Aorta (tissue), 5 donors: ENCODE measurements at regions not wholly inside any gene's neighbourhood (a gene's known extent, or its start where the extent isn't known, plus 50 kb on each side); places are given as distances from the start of the nearest gene placed in this dataset.

Source experiments
- ATAC-seq: fragments of 200-7000 bp; cut with Tn5 transposase; one replicate; pipeline ENCODE4 v1.9.1; 2022; ENCODE audit warnings: moderate library complexity; ENCODE audit not compliant: low FRiP score
- DNase-seq, 2 donors: peaks; one replicate each; pipeline ENCODE4 v3.0.0-alpha.2; 2020
- H3K27ac ChIP-seq, 2 donors: one replicate each; pipeline ENCODE4 v1.5.1; 2013; ENCODE audit warnings: low read length in 2 of 2, mild to moderate bottlenecking in 2 of 2, moderate library complexity in 2 of 2, control low read depth in 1 of 2, inconsistent platforms in 1 of 2, low read depth in 1 of 2
- H3K27me3 ChIP-seq, 2 donors: one replicate each; pipeline ENCODE4 v1.6.1; 2013; ENCODE audit warnings: control low read depth in 1 of 2, low read length in 1 of 2, mild to moderate bottlenecking in 1 of 2, moderate library complexity in 1 of 2; ENCODE audit not compliant: insufficient read depth in 2 of 2, control insufficient read depth in 1 of 2
- H3K36me3 ChIP-seq, 2 donors: one replicate each; pipeline ENCODE4 v1.6.1; 2013; ENCODE audit warnings: control low read depth in 1 of 2, low read length in 1 of 2, mild to moderate bottlenecking in 1 of 2; ENCODE audit not compliant: insufficient read depth in 2 of 2, control insufficient read depth in 1 of 2
- H3K4me1 ChIP-seq, 2 donors: one replicate each; pipeline ENCODE4 v1.6.1; 2013; ENCODE audit warnings: low read length in 2 of 2, control low read depth in 1 of 2, mild to moderate bottlenecking in 1 of 2, moderate library complexity in 1 of 2; ENCODE audit not compliant: insufficient read depth in 2 of 2, control insufficient read depth in 1 of 2
- H3K4me3 ChIP-seq, 2 donors: one replicate each; pipeline ENCODE4 v1.5.1; 2013; ENCODE audit warnings: low read length in 2 of 2, control low read depth in 1 of 2, mild to moderate bottlenecking in 1 of 2
- H3K9me3 ChIP-seq: one replicate; pipeline ENCODE4 v1.6.1; 2013; ENCODE audit warnings: mild to moderate bottlenecking, low read length; ENCODE audit not compliant: control insufficient read depth
- WGBS, 2 donors: extraction: QIAGEN DNeasy Blood & Tissue Kit; methylation state at CpG; one replicate each; pipeline ENCODE4 v1.1.7; 2013; 5-methylcytosine and 5-hydroxymethylcytosine counted together
- intact Hi-C, 2 donors: fragments of 100-400 bp; cut with DNase I; formaldehyde crosslinking; loops; one replicate each; pipeline versions ENCODE4 v1.14.2 to v1.15.0; 2022
- donor health status: healthy with polysubstance abuse.
- donor health status: Bipolar disorder and iron deficiency.
- donor health status: DM: no; HTN: no; CAD: no.
- donor health status: DM: no; HTN: no; CAD: no.
- donor health status: DM: yes; HTN: yes; CAD: no.

DNA sequence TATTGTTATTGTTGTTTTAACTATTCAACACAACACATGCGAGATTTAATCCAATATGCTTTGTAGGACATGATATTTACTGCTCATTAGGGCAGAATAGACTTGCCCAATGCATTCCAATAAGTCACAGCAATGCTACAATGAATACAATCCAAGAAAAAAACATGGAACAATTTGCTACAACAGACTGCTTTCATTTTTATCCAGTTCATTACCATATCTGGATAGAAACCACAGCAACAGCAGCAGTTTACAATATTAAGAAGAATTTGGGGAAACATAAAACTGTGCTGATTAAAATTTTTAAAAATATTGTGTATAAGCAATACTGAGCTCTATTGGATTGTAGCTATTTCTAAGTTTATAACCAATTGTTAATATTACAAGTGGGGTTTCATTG, 833.0 kb downstream of the DIAPH3 start:
- no peaks in the 10 kb centered on the region for H3K27me3 ChIP-seq

DNA sequence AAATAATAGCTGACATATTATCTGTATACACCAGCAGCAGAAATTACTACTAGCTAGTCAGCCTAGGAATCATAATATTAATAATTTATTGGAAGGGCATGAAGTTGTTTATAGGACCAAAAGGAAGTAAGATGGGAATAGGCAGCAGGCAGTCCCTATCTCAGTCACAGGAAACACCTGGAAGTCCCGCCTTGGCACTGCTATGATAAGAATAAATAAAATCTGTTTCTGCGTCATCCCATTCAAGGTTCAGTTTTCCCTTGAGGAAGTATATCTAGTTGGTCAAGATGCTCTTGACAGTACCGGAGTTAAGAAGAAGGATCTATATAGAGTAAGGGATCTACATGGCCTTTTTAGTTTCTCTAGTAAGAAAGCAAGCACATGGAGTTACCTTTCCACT, 830.8 kb downstream of the DIAPH3 start:
- Histone ChIP-seq H3K4me3 (no peak overlapping the region), H3K36me3 (no peaks in the 10 kb centered on the region), H3K27ac (no peak overlapping the region), H3K9me3 (no peaks in the 10 kb centered on the region), H3K4me1 (no peaks in the 10 kb centered on the region), H3K27me3 (no peaks in the 10 kb centered on the region)
- no peak for ATAC-seq
- intact Hi-C loops: no loop called here
- 92 to 96% methylated on average over 3 of the region's 3 CpGs for WGBS, 2 donors
- DNase-seq: no peak

More for the DNA sequence above, 833.0 kb downstream of the DIAPH3 start:
- Histone ChIP-seq H3K4me1 (no peaks in the 10 kb centered on the region), H3K9me3 (no peaks in the 10 kb centered on the region), H3K27ac (no peak overlapping the region), H3K36me3 (no peaks in the 10 kb centered on the region), H3K4me3 (no peak overlapping the region)
- DNase-seq (no peak), ATAC-seq (no peak)
- WGBS, 2 donors: 91 to 96% methylated on average over 1 of the region's 1 CpG
- intact Hi-C loops: no loop called here

GRCh38 chr13:59337070-59337469, 826.7 kb downstream of the DIAPH3 start:
- H3K4me3 ChIP-seq: no peak overlapping the region
- no peak for DNase-seq
- H3K4me1 ChIP-seq: no peaks in the 10 kb centered on the region
- no peak for ATAC-seq
- H3K27ac ChIP-seq: no peak overlapping the region
- H3K36me3 ChIP-seq: no peaks in the 10 kb centered on the region
- intact Hi-C loops: no loop called here
- H3K9me3 ChIP-seq: peaks cover 1% of the 10 kb centered on the region
- 41 to 43% methylated on average over 4 of the region's 4 CpGs for WGBS, 2 donors
- peaks cover 0 to 1% of the 10 kb centered on the region in 2 donors for H3K27me3 ChIP-seq

- intact Hi-C loops: no loop called here
- 87 to 88% methylated on average over 5 of the region's 5 CpGs for WGBS, 2 donors
- H3K27ac ChIP-seq: no peak overlapping the region
Measured at GRCh38 chr13:59340151-59340550, 823.6 kb downstream of the DIAPH3 start.

GRCh38 chr13:59340581-59340980, 823.1 kb downstream of the DIAPH3 start:
- peaks cover 1% of the 10 kb centered on the region for H3K9me3 ChIP-seq
- WGBS, 2 donors: 60 to 92% methylated on average over 3 of the region's 3 CpGs
- ATAC-seq: no peak

More at GRCh38 chr13:59340151-59340550, 823.6 kb downstream of the DIAPH3 start:
- ATAC-seq (no peak), DNase-seq (no peak)
- Histone ChIP-seq H3K4me3 (no peak overlapping the region), H3K4me1 (no peaks in the 10 kb centered on the region), H3K9me3 (peaks cover 1% of the 10 kb centered on the region), H3K36me3 (no peaks in the 10 kb centered on the region), H3K27me3 (peaks cover 0 to 1% of the 10 kb centered on the region in 2 donors)

GRCh38 chr13:59342400-59342799, 821.3 kb downstream of the DIAPH3 start:
- Histone ChIP-seq H3K27me3 (peaks cover 0 to 1% of the 10 kb centered on the region in 2 donors), H3K9me3 (peaks cover 1% of the 10 kb centered on the region), H3K4me3 (no peak overlapping the region), H3K36me3 (no peaks in the 10 kb centered on the region), H3K27ac (no peak overlapping the region), H3K4me1 (no peaks in the 10 kb centered on the region)
- intact Hi-C loops: no loop called here
- ATAC-seq: no peak
- DNase-seq: no peak
- 60 to 66% methylated on average over 5 of the region's 5 CpGs for WGBS, 2 donors

More at GRCh38 chr13:59340581-59340980, 823.1 kb downstream of the DIAPH3 start:
- intact Hi-C loops: no loop called here
- Histone ChIP-seq H3K4me3 (no peak overlapping the region), H3K4me1 (no peaks in the 10 kb centered on the region), H3K27me3 (peaks cover 0 to 1% of the 10 kb centered on the region in 2 donors), H3K27ac (no peak overlapping the region), H3K36me3 (no peaks in the 10 kb centered on the region)
- DNase-seq: no peak

GRCh38 chr13:59343132-59343531, 820.6 kb downstream of the DIAPH3 start:
- intact Hi-C loops: no loop called here
- ATAC-seq (no peak), DNase-seq (no peak)
- 69 to 73% methylated on average over 3 of the region's 3 CpGs for WGBS, 2 donors
- no peaks in the 10 kb centered on the region for H3K4me1 ChIP-seq
- H3K27me3 ChIP-seq: peaks cover 0 to 1% of the 10 kb centered on the region in 2 donors
- H3K4me3 ChIP-seq: no peak overlapping the region
- H3K27ac ChIP-seq: no peak overlapping the region
- H3K36me3 ChIP-seq: no peaks in the 10 kb centered on the region
- peaks cover 1% of the 10 kb centered on the region for H3K9me3 ChIP-seq

DNA sequence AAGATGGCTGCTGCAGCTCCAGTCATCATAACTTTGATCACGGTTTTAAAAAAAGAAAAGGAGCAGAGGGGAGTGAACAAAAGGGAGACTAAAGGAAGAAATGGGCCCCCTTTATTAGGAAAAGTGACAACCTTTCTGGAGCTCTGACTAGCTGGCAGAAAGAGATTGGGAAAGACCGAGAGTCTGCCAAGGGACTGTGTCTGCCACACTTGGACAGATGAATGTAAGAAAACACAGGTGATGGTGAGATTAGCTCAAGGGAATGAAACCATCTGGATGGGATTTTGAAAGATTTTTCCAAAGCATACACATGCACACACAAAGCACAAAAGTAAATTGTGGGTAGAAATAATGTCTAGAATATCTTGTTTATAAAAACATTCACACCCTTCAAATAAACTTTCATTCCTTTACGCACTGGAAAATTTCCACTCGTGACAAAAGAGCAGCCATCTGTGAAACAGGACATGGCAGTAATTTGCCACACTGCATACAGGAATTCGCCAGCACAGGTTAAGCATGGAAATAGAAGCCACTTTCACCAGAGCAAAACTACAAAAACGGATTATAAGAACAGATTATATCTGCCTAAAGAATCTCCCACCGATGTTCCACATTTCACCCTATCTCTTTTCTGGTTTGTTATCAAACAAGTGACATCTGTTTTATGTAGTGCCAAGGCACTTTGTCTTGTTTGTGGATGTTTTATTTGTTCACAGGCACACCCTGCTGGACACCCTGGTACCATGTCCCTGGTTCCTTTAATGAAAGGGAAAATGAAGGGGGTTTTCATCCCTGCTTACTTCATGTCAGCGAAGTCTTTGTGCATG, 819.5 kb downstream of the DIAPH3 start:
- DNase-seq: no peak
- Histone ChIP-seq H3K36me3 (no peaks in the 10 kb centered on the region), H3K27ac (no peak overlapping the region), H3K4me3 (no peak overlapping the region), H3K9me3 (peaks cover 1% of the 10 kb centered on the region), H3K27me3 (peaks cover 0 to 1% of the 10 kb centered on the region in 2 donors), H3K4me1 (no peaks in the 10 kb centered on the region)
- intact Hi-C loops: no loop called here
- 80 to 81% methylated on average over 8 of the region's 8 CpGs for WGBS, 2 donors
- no peak for ATAC-seq

DNA sequence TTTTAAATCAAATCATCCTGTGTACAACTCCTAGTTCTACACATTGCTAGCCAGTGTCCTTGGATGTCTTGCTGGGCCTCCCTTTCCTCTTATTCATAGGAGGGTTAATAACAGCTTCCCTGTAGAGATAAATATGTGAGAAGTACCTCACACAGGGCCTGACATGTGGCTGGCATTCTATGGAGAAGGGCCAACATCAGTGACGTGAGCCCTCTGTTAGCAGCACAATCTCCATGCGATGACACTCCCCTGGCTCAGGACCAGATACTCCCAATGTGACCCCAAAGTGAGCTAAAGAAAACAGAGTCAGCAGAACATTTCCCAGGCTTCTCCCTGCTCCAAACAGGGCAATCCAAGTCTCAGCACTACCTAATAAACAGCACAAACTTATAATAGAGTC, 818.4 kb downstream of the DIAPH3 start:
- DNase-seq (no peak), ATAC-seq (no peak)
- intact Hi-C loops: no loop called here
- WGBS, 2 donors: 18 to 31% methylated on average over 2 of the region's 2 CpGs
- Histone ChIP-seq H3K9me3 (peaks cover 1% of the 10 kb centered on the region), H3K27ac (no peak overlapping the region), H3K27me3 (no peaks in the 10 kb centered on the region), H3K36me3 (no peaks in the 10 kb centered on the region), H3K4me3 (no peak overlapping the region), H3K4me1 (no peaks in the 10 kb centered on the region)
